GM19238 (cell line): ENCODE measurements at regions not wholly inside any gene's neighbourhood (a gene's known extent, or its start where the extent isn't known, plus 50 kb on each side); places are given as distances from the start of the nearest gene placed in this dataset.

Experiments
- DNase-seq: peaks from one replicate; pipeline ENCODE4 v3.0.0; 2011; ENCODE audit warnings: low spot score; ENCODE audit not compliant: insufficient read length

DNA sequence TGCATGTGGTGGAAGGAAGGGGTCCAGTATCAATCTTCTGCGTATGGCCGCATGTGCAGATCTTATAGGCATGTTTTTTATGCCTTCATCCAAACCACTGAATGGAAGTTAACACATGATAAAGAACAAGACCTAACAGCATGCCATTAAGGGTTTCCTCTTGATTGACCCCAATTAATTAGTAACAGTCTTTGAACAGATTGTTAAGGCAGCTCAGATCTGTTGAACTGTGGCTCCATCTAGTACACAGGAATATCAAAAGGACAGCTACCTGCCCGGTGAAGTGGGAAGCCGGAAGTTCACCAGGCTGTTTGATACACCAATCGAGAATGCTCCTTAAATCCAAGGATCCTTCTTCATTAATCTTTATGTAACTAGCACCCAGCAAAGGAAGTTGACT lies 159.9 kb upstream of the ADAMTS16 start:
- DNase-seq, result no peak

DNA sequence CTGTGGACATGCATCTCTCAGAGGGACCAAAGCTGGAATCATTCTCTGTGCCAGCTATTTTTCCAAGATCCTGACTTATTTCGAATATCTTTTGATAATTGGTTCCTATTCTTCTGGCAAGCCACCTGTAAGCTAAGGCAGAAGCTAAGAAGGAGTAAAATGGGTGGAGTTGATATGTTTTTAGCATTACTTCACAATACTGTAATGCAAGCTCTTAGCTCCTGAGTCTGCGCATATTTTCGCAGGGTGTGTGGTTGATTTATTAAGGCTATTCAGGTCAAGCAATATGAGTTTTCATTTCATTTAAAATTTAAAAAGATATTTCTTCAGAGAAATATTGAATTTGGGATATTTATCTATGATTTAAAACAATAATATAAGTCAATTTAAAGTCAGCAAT lies 158.5 kb upstream of the ADAMTS16 start:
- no peak for DNase-seq

DNA sequence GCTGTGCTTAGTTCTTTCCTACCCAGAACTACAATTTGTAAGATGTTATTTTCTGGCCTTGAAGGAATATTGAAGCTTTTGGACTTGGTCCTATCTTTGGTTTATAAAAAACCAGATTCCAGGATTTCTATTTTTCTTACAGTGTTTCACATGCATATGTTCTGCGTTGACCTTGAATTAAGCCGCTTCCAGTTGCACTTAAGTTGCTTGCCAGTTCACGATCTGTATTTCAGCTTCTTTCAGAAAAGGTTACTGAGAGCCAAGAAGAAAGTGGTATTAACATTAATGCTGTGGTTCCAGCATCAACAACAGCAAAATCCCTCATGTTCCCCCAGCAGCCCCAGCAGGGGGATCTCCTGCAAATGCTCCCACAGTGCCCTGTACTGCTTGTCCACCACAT lies 156.4 kb upstream of the ADAMTS16 start:
- no peak for DNase-seq

DNA sequence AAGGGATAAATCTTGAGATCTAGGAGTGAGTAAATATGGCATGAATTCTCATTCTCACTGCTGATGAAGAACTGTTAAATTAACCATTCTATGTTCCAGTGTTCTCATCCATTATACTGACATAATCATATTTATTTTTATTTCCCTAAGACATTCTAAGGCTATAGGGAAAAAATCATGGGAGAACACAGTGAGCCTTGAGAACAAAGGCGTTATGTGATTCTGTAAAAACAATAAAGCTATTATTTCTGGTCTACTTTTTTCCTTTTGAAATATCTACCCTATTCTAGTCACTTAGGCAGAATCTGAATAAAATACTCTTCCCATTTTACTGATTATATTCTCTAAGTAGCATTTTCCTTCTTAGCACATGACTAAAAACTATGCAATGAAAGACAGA lies 155.7 kb upstream of the ADAMTS16 start:
- DNase-seq, result no peak

DNA sequence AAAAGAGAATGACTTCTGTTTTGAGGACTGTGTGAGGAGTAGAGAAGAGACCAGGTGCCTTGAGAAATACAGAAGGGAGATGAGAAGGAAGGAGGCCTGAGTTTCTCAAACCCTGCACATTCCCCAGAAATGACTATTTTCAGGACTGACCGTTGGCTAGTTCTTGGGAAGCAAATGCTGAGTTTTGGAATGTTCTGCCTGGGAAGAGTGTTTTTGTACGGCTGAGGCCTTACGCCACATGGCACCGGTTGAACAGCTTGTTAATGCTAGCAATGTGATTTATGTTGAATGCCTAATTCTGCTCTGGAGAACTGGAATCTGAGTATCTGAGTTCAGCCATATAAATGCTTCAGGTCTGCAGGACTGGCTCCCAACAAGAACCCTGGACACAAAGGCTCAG lies 152.7 kb upstream of the ADAMTS16 start:
- DNase-seq, result no peak

DNA sequence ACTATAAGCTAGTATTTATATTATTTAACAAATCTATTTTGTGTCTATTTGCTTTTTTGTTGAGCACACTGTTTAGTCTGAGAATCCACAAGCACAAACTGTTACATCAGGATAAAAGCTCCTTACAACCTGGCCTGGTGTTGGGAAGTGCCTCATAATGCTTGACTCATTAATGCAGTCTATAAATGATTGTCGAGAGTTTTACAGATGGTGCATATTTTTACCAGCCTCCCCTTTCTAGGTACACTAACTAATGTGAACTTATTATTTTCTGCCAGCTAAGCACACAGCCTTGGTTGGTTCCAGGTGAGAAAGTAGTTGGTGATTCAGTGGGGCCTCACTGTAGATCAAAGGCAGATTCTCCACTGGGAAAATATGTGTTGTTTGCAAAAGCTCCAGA lies 151.0 kb upstream of the ADAMTS16 start:
- no peak for DNase-seq

DNA sequence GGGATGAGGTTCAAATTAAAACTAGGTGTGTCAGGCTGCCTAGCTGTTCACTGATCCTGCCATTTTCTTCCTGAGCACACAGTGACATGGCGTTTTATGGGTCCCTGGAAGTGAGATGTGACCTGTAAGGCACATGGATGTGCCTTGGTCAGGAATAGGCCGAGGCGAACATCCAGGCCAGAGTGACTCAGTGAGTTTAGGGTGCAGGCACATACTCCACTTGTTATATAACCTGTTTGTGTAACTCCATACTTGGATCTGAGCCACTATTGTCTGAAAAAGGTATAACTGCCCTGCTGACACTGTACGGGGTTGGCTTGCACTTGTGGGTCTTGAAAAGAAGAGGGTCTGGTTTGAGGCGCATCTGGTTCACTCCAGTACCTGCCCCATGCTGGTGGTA lies 150.1 kb upstream of the ADAMTS16 start:
- no peak for DNase-seq

DNA sequence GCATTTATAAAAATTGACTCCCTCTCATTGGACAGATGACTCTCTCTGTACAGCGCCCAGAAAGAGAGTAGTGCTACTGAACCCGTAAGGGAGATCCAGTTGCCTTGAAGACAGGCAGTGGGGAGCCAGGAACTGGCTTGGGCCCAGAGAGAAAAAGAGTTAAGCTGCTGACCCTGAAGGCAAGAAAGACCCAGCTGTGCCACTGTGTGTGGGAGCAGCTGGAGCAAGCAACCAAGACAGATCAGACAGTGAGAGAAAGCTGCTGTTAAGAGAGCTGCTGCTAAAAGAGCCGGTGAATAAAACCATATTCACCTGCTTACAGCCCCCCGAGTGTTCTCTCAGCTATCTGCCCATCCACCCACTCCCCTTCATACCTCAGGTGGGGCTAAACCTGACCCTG lies 149.7 kb upstream of the ADAMTS16 start:
- DNase-seq, result no peak

DNA sequence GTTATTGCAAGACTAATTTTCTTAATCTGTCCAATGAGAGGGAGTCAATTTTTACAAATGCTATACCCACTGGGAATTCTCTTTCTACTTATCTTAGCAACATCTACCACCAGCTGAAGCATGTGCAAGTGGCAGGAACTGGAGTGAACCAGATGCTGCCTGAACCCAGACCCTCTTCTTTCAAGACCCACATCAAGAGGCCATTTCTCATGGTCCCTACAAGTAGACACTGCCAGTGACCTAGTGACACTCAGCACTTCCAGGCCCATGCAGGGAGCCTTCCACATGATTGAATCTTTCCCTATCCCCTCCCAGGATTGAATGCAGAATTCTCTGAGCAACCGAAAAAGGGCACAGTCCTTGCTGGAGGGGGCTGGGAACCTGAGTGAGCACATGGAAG lies 148.2 kb upstream of the ADAMTS16 start:
- no peak for DNase-seq

DNA sequence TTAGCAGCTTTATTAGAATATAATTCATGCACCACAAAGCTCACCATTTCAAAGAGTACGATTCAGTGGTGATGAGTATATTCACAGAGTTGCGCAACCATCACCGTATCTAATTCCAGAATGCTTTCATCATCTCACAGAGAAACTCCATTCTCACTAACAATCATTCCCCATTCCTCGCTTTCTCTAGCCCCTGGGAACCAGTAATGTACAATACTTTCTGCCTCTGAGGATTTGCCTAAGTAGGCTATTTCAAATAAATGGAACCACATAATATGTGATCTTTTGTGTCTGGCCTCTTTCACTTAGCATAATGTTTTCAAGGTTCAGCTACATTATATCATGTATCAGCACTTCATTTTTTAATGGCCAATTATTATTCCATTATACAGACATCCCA lies 145.1 kb upstream of the ADAMTS16 start:
- DNase-seq, result no peak

DNA sequence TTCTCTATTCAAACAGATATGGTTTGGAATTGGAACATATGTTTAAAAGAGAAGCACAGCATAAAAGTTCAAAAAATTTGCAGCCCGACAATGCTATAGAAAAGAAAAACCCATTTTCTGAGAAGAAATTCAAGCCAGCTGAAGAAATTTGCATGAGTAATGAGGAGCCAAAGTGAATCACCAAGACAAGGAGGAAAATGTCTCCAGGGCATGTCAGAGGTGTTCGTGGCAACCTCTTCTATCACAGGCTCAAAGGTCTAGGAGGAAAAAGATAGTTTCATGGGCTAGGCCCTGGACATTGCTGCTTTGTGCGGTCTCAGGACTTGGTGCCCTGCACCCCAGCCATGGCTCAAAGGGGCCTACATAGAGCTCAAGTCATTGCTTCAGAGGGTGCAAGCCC lies 134.8 kb upstream of the ADAMTS16 start:
- no peak for DNase-seq

DNA sequence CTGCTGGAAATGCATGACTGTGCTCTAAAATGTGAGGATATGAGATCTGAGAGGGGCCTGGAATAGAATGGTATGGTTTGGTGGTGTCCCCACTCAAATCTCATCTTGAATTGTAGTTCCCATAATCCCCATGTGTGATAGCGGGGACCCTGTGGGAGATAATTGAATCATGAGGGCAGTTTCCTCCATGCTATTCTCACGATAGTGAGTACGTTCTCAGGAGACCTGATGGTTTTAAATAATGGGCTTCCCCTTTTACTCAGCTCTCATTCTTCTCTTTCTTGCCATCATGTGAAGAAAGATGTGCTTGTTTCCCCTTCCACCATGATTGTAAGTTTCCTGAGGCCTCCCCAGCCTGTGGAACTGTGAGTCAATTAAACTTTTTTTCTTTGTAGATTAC lies 133.6 kb upstream of the ADAMTS16 start:
- no peak for DNase-seq

DNA sequence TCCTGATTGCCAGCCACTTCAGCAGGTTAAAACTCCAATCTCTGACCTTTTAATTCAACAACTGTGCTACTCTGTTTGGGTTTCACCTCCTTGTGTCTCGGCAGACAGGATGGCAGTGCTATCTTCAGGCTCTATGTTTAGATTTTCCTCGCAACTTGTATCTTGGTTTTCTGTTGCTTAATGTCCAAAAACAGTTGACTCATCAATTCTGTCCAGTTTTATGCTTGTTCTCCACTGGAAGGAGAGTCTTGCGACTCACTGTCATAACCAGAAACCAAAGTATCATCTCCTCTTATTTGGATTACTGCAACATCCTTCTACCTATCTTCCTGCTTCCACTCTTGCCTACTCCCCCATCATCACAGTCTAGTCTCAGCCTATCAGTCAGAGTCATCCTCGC lies 130.9 kb upstream of the ADAMTS16 start:
- DNase-seq, result no peak

DNA sequence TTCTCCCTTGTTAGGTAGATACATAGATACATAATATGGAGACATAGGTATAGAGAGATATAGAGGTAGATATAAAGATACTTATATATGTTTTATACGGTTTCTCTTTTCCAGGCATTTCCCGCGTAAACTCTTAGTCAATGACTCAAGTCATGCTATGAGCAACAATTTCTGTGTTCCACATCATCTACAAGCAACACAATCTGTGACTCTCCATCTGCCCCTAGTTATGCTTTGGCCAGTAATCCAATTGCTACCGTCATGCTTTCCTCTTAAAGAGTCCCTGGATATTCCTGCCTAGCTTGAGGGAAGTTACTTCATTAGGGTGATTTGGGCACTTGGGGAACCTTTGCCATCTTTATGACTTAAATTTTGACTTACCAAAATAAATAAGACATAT lies 129.0 kb upstream of the ADAMTS16 start:
- DNase-seq, result no peak

DNA sequence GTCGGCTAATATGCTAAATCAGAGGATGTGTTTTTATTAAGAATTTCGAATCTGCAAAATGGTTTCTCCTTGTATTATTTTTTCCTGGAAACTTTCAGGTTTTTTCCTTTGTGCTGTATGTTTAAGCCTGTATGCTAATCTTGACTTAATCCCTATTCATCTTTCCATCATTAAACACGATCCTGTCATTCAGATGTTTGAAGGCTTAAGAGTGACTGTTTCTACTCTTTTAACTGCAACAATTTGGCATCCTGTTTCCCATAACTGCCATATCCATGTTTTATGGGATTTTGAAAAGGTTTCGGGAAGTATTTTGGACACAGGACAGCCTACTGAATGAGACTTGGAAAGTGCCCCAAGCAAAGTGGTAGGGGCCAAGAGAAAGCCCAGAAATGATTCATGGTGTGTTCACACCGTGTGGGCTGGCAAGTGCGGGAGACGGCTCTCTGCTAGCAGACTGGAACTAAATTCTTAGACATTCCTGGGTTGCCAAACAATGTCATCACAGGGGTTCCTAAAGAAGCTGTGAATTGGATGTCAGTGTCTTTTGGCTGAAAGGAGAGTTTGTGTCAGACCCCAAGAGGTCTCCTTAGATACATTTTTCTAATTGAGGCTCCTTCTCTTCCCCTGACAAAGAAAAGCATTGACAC lies 125.4 kb upstream of the ADAMTS16 start:
- DNase-seq, result no peak

DNA sequence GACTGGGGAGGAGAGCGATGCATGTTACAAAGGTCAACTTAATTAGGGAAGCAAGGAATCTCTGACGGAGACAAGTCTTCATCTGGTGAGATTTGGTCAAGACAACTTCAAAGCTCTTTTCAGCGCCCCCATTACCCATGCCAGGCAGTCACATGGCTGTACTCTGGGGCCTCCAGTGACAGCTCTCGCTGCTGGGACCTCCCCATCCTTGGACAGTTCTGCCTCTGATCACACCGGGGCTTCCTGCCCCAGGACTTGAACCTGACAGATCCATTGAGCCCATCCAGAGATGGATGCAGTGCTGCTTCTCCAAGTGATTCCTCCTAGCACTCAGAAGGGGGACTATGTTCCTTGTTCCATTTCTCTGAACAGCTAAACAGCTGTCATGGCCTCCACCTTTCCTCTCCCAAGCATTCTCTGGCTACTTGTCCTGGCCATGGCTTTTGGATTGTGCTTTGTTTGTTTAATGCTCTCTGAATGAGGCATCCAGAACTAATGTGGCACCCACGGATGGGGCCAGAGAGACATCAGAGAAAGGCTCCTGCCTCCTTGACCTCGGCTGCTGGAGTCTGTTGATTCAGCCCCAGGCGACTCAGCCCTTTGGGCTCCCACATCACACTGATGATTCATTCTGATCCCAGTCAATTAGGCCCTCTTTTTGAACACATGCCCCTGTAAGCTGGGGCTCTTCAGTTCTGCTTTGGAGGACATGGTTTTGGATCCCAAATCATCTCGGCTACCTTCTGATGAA lies 122.1 kb upstream of the ADAMTS16 start:
- DNase-seq, result no peak

DNA sequence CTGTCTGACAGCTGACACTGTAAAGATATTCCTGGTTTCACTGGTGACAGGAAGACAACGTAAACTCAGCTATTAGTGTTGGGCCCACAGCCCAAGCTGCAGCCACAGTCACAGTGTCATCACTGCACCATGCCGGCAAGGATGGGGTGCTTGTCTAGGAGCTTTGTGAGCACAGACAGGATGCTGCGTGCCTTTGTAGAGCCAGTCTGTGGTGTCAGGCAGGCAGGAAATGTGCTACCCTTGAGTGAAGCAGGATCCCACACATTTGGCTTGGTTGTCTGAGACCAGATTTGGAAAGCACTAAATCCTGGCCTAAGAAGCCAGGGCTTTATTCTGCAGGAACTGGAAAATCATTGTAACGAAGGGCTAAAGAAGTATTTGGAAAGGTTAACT lies 121.6 kb upstream of the ADAMTS16 start:
- no peak for DNase-seq

DNA sequence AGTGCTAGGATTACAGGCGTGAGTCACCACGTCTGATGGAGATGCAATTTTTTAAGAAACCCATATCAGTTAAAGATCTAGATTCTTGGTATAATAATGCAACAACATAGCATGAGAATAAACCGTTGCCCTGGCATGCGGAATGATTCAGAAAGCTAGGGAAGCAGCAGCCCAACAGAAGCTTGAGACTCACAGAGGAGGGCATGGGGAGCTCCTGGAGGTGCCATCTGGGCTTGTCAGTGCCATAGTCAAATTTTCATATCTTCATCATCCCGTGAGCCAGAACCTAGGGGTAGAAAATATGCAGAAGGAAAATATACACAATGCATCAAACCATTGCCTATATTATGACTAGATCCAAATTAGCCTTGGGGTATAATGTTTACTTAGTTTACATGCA lies 118.7 kb upstream of the ADAMTS16 start:
- no peak for DNase-seq

DNA sequence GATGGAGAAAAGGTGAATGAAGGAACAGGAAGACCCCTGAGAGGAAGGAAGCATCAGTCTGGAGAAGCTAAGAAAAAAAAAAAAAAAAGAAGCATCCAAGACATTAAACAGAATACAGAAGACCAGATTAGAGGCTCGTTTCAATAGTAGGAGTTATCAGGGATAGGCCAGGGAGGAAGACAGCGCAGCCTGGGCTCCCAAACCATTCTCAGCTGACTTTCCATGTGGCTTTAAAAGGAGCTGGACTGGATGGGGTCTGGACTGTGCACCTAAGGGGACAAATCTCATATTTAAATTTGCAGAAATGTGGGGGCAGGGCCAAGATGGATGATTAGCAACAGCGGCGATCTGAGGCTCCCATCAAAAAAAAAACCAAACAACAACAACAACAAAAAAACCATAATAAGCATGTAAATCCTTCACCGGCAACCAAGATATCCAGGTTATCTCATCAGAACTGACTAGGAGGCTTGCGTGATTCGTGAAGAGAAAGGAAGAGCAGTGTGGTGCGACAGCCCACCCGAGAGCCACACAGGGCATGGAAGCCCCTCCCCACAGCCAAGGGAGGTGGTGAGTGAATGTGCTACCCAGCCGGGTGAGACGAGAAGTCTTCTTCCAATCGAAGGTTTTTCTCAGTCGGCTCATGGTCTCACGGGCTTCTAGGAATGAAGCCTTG lies 114.9 kb upstream of the ADAMTS16 start:
- no peak for DNase-seq

DNA sequence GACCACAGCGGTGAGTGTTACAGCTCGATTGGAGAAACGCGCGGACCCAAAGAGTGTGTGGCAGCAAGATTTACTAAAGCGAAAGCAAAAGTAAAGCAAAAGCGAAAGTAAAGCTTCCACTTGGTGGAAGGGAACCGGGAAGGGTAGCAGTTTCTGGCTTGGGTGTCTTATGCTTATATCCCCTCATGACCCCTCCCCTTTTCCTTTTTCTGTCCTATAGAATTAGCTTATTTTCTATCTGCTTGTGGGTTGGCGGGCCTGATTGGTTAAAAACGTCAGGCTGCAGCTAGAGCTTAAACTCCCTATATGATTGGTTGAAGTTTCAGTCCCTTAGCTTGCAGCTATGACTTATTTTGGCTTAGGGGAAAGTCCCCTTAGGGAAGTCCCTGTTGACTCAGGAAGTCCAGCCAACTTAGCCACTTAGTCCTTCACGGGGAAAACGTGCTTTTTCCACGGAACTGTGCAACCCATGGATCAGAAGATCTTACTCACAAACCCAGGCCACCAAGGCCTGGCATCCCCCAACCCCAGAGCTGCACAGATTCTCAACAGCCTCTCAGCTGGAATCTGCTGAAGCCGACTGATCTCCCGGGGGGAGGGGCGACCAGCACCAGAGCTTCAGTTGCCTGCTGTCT lies 114.2 kb upstream of the ADAMTS16 start:
- no peak for DNase-seq

DNA sequence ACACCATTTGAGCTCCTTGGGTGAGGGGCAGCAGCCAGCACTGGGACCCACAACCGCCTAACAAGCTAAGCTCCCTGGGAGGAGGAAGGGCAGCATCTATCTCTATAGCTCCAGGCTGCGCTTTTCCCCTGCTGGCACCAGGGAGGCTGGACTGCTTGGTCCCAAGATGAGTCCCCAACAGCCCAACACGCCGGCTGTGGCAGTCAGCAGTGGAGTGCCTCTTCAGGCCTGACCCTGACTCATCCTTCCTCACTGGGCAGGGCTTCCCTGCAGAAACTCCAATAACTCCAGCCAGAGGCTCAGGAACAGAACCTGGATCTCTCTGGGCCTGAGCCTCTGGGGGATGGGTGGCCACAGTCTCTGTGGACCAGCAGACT lies 113.7 kb upstream of the ADAMTS16 start:
- DNase-seq, result no peak

DNA sequence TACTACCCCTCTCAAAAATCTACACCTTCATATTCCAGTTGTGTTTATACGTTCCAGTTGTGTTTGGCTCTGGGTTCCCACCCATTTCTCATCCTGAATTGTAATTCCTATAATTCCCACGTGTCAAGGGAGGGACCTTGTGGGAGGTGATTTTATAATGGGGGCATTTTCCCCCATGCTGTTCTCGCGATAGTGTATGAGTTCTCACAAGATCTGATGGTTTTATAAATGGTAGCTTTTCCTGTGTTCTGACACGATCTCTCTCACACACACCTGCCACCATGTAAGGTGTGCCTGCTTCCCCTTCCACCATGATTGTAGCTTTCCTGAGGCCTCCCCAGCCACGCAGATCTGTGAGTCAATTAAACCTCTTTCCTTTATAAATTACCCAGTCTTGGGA lies 108.5 kb upstream of the ADAMTS16 start:
- DNase-seq, result no peak
